NB4 (cell line): ENCODE measurements at regions not wholly inside any gene's neighbourhood (a gene's known extent, or its start where the extent isn't known, plus 50 kb on each side); places are given as distances from the start of the nearest gene placed in this dataset.
"Not testable (repeated sequence)": the region's sequence is repeated elsewhere in the genome, so short reads cannot be mapped to it uniquely, and the experiment has no call there.

ENCODE experiments used
- DNase-seq: peaks from one replicate; pipeline ENCODE4 v3.0.0; 2010; ENCODE audit warnings: low read depth
- H3K4me3 ChIP-seq: one replicate; pipeline ENCODE4 v1.5.1; 2011; ENCODE audit warnings: mild to moderate bottlenecking, low read depth, low read length, moderate library complexity
- CTCF ChIP-seq: IDR thresholded peaks from one replicate; pipeline ENCODE4 v1.5.1; 2012; ENCODE audit warnings: low read depth, low read length
- MAX ChIP-seq: IDR thresholded peaks from 2 replicates; pipeline ENCODE4 v1.6.1; 2011; ENCODE audit warnings: low read depth, low read length
- MYC ChIP-seq: IDR thresholded peaks from 2 replicates; pipeline ENCODE4 v1.6.1; 2011; ENCODE audit warnings: low read depth, low read length
- POLR2A ChIP-seq: IDR thresholded peaks from 2 replicates; pipeline ENCODE4 v1.6.1; 2011; ENCODE audit warnings: mild to moderate bottlenecking; ENCODE audit not compliant: insufficient read length; ENCODE audit errors: extremely low read depth

DNA sequence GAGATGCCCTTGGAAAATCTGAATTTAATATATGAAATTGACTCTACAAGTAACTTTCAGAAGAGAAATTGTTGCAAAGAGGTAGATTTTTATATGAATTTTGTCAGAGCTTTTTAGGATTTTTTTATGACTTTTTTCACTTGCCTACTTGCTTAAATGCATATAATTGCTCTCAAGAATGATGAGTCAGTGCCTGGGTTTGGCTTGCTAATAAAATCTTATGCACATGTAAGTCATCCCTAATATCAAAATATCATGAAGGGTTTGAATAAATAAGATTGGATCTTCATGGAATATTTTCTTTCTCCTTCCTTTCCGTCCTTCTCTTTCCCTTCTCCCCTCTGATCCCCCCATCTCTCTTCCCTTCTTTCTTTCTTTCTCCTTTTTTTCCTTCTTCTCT lies 354.1 kb downstream of the TXNL1 start:
- TF ChIP-seq MYC (no peak), POLR2A (no peak), CTCF (no peak), MAX (no peak)
- H3K4me3 ChIP-seq, result no peak overlapping the region
- DNase-seq, result no peak

DNA sequence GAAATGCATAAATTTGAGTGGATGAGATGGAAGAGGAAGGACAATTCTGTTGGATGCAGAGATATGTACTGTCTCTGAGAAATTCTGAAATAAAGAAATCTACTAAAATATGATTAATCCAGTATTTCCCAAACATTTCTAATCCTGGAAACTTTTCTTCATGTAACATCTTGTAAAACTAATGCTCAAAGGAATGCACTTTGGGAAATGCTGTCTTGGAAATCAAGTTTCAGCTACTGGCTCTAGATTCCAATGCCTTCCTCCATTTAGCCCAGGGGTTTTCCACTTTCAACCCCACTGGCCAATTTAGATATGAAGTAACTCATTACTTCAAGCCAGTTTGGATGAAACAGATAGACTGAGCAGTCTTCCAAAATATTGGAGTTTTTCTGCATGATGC lies 355.1 kb downstream of the TXNL1 start:
- no peak overlapping the region for H3K4me3 ChIP-seq
- no peak for DNase-seq
- no peak for TF ChIP-seq MYC
- no peak for TF ChIP-seq MAX
- no peak for TF ChIP-seq POLR2A
- TF ChIP-seq CTCF, result no peak

- TF ChIP-seq CTCF (no peak), MYC (no peak), MAX (no peak), POLR2A (no peak)
- DNase-seq, result no peak
- no peak overlapping the region for H3K4me3 ChIP-seq
Measured at GRCh38 chr18:56282234-56283104, 355.9 kb downstream of the TXNL1 start.

- H3K4me3 ChIP-seq, DNase-seq: not testable (repeated sequence)
Measured at GRCh38 chr18:56279816-56280215, 358.6 kb downstream of the TXNL1 start.

GRCh38 chr18:56278421-56279003 lies 359.9 kb downstream of the TXNL1 start:
- H3K4me3 ChIP-seq, result no peak overlapping the region
- TF ChIP-seq CTCF (no peak), MAX (no peak), POLR2A (no peak), MYC (no peak)
- no peak for DNase-seq

GRCh38 chr18:56276466-56276865 lies 361.9 kb downstream of the TXNL1 start:
- H3K4me3 ChIP-seq, result no peak overlapping the region
- no peak for TF ChIP-seq CTCF
- DNase-seq, result no peak
